ENCODE measurements at regions not wholly inside any gene's neighbourhood (a gene's known extent, or its start where the extent isn't known, plus 50 kb on each side); places are given as distances from the start of the nearest gene placed in this dataset.

GRCh38 chrX:123081776-123082175 is 102.3 kb upstream of the GRIA3 start (continued):
- TF ChIP-seq REST (IDR thresholded peaks at IDR 0.05; ENCODE audit: low read depth, low read length) (no peak), ZNF592 (IDR thresholded peaks at IDR 0.05) (no peak), BHLHE40 (IDR thresholded peaks at IDR 0.05; ENCODE audit: borderline replicate concordance in 1 of 2, low read depth in 2 of 2, low read length in 1 of 2) (no peak), ELK1 (IDR thresholded peaks at IDR 0.05; ENCODE audit: low read depth, low read length) (no peak)

All from GM12878 (cell line).